ENCODE measurements at regions not wholly inside any gene's neighbourhood (a gene's known extent, or its start where the extent isn't known, plus 50 kb on each side); places are given as distances from the start of the nearest gene placed in this dataset.

GRCh38 chr2:23320058-23320457 is 64.9 kb upstream of the KLHL29 start:
- Histone ChIP-seq H3K4me3 (no peak overlapping the region), H3K36me3 (no peaks in the 10 kb centered on the region), H3K27me3 (no peaks in the 10 kb centered on the region), H3K4me1 (no peaks in the 10 kb centered on the region), H3K9me3 (no peaks in the 10 kb centered on the region), H3K27ac (no peak overlapping the region)
- intact Hi-C loops (cut with DNase I), result no loop called here
- no peak for TF ChIP-seq POLR2AphosphoS5 (IDR thresholded peaks at IDR 0.05; ENCODE audit: insufficient read depth in 1 of 2, low read depth in 1 of 2)
- TF ChIP-seq CTCF (IDR thresholded peaks at IDR 0.05), result no peak
- TF ChIP-seq POLR2A (IDR thresholded peaks at IDR 0.05), result no peak
- DNase-seq (ENCODE audit: extremely low spot score in 2 of 2), result no peak

- intact Hi-C loops (cut with DNase I), result no loop called here
- DNase-seq (ENCODE audit: extremely low spot score in 2 of 2), result no peak
- Histone ChIP-seq H3K27me3 (no peaks in the 10 kb centered on the region), H3K9me3 (no peaks in the 10 kb centered on the region), H3K36me3 (no peaks in the 10 kb centered on the region), H3K4me1 (no peaks in the 10 kb centered on the region), H3K27ac (no peak overlapping the region), H3K4me3 (no peak overlapping the region)
- TF ChIP-seq POLR2A (IDR thresholded peaks at IDR 0.05) (no peak), CTCF (IDR thresholded peaks at IDR 0.05) (no peak), POLR2AphosphoS5 (IDR thresholded peaks at IDR 0.05; ENCODE audit: insufficient read depth in 1 of 2, low read depth in 1 of 2) (no peak)
These were observed 63.2 kb upstream of the KLHL29 start for GRCh38 chr2:23321751-23322150.

GRCh38 chr2:23322567-23323197 is 62.3 kb upstream of the KLHL29 start:
- no peaks in the 10 kb centered on the region for H3K27me3 ChIP-seq
- no peaks in the 10 kb centered on the region for H3K4me1 ChIP-seq
- TF ChIP-seq CTCF (IDR thresholded peaks at IDR 0.05), result no peak
- no peaks in the 10 kb centered on the region for H3K36me3 ChIP-seq
- no peak overlapping the region for H3K27ac ChIP-seq
- intact Hi-C loops (cut with DNase I), result no loop called here
- no peak for DNase-seq (ENCODE audit: extremely low spot score in 2 of 2)
- H3K9me3 ChIP-seq, result no peaks in the 10 kb centered on the region
- H3K4me3 ChIP-seq, result no peak overlapping the region

GRCh38 chr2:23323198-23323916 is 61.6 kb upstream of the KLHL29 start:
- Histone ChIP-seq H3K27me3 (no peaks in the 10 kb centered on the region), H3K9me3 (no peaks in the 10 kb centered on the region), H3K4me1 (no peaks in the 10 kb centered on the region), H3K4me3 (no peak overlapping the region), H3K27ac (no peak overlapping the region), H3K36me3 (no peaks in the 10 kb centered on the region)
- no peak for DNase-seq (ENCODE audit: extremely low spot score in 2 of 2)
- TF ChIP-seq POLR2AphosphoS5 (IDR thresholded peaks at IDR 0.05; ENCODE audit: insufficient read depth in 1 of 2, low read depth in 1 of 2) (no peak), CTCF (IDR thresholded peaks at IDR 0.05) (no peak), POLR2A (IDR thresholded peaks at IDR 0.05) (no peak)
- intact Hi-C loops (cut with DNase I), result no loop called here

- TF ChIP-seq CTCF (IDR thresholded peaks at IDR 0.05) (no peak), POLR2AphosphoS5 (IDR thresholded peaks at IDR 0.05; ENCODE audit: insufficient read depth in 1 of 2, low read depth in 1 of 2) (no peak), POLR2A (IDR thresholded peaks at IDR 0.05) (no peak)
- H3K36me3 ChIP-seq, result no peaks in the 10 kb centered on the region
- H3K4me3 ChIP-seq, result no peak overlapping the region
- H3K27ac ChIP-seq, result no peak overlapping the region
- no peaks in the 10 kb centered on the region for H3K9me3 ChIP-seq
- intact Hi-C loops (cut with DNase I), result no loop called here
- no peak for DNase-seq (ENCODE audit: extremely low spot score in 2 of 2)
- no peaks in the 10 kb centered on the region for H3K27me3 ChIP-seq
- no peaks in the 10 kb centered on the region for H3K4me1 ChIP-seq
These were observed 60.9 kb upstream of the KLHL29 start for GRCh38 chr2:23323917-23324680.

Data from vagina (tissue), 2 donors.